ENCODE measurements at regions not wholly inside any gene's neighbourhood (a gene's known extent, or its start where the extent isn't known, plus 50 kb on each side); places are given as distances from the start of the nearest gene placed in this dataset.

DNA sequence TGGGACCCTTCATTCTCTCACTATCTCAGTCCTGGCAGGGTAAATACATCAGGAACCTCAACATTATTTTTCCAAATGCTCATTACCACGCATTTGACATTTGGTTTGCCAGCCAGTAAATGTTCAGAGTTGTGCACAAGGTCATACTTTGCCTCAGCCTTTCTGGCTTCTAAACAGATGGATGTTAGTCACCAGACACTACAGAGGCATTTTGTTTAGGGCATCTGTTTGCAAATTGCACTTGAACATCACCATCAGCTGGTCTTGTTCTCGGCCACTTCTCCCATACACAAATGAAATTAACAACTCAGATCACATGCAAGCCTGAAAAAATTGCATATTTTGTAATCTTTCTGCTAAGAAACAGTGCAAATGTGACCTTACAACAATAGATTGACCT lies 75.0 kb upstream of the SLC1A1 start:
- Histone ChIP-seq H3K4me3 (ENCODE audit: low read length) (no peak overlapping the region), H3K36me3 (ENCODE audit: control insufficient read depth, low read length) (no peaks in the 10 kb centered on the region), H4K20me1 (ENCODE audit: control insufficient read depth, insufficient read depth, low read depth, low read length) (no peaks in the 10 kb centered on the region), H3K27ac (ENCODE audit: low read depth, low read length) (no peak overlapping the region), H3K9me2 (replicated peaks; ENCODE audit: control insufficient read depth, low read length) (no peaks in the 10 kb centered on the region), H3F3A (ENCODE audit: control insufficient read depth, insufficient read depth) (no peaks in the 10 kb centered on the region), H3K4me2 (ENCODE audit: low read length) (no peak overlapping the region), H3K27me3 (ENCODE audit: control insufficient read depth, low read length) (no peaks in the 10 kb centered on the region), H3K4me1 (ENCODE audit: control insufficient read depth, low read length) (peaks cover 8% of the 10 kb centered on the region), H3K9me3 (ENCODE audit: control insufficient read depth, insufficient read depth, low read length) (no peaks in the 10 kb centered on the region), H3K79me2 (ENCODE audit: control insufficient read depth, low read length) (no peaks in the 10 kb centered on the region)
- TF ChIP-seq, protein P1, sequence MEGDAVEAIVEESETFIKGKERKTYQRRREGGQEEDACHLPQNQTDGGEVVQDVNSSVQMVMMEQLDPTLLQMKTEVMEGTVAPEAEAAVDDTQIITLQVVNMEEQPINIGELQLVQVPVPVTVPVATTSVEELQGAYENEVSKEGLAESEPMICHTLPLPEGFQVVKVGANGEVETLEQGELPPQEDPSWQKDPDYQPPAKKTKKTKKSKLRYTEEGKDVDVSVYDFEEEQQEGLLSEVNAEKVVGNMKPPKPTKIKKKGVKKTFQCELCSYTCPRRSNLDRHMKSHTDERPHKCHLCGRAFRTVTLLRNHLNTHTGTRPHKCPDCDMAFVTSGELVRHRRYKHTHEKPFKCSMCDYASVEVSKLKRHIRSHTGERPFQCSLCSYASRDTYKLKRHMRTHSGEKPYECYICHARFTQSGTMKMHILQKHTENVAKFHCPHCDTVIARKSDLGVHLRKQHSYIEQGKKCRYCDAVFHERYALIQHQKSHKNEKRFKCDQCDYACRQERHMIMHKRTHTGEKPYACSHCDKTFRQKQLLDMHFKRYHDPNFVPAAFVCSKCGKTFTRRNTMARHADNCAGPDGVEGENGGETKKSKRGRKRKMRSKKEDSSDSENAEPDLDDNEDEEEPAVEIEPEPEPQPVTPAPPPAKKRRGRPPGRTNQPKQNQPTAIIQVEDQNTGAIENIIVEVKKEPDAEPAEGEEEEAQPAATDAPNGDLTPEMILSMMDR (IDR thresholded peaks at IDR 0.05; ENCODE audit: low read depth, low read length, poor library complexity, severe bottlenecking) = no peak
- TF ChIP-seq EZH2phosphoT487 (IDR thresholded peaks at IDR 0.05; ENCODE audit: borderline replicate concordance, low read length) = no peak

DNA sequence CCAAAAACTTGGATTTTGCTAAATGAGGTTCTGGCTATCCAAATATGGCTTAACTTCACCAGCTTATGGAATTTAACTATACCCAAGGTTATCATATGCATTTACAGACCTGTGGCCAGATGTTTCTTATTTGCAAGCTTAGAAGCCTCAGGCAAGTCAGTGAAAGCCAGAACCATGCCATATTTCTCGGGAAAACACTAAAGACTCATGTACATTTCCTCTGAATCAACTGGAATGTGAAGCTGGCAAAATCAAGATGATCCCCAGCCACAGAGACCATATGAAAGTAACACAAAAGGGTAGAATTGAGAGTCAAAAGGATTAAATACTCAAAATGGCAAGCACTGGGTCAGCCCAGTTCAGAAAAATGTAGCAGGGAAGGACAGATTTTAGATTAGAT lies 76.4 kb upstream of the SLC1A1 start:
- no peaks in the 10 kb centered on the region for H3K9me3 ChIP-seq (ENCODE audit: control insufficient read depth, insufficient read depth, low read length)
- H3K79me2 ChIP-seq (ENCODE audit: control insufficient read depth, low read length) = no peaks in the 10 kb centered on the region
- H3K9me2 ChIP-seq (replicated peaks; ENCODE audit: control insufficient read depth, low read length) = no peaks in the 10 kb centered on the region
- TF ChIP-seq, protein P1 (IDR thresholded peaks at IDR 0.05; ENCODE audit: low read depth, low read length, poor library complexity, severe bottlenecking) = no peak
- no peak for TF ChIP-seq EZH2phosphoT487 (IDR thresholded peaks at IDR 0.05; ENCODE audit: borderline replicate concordance, low read length)
- H3K4me2 ChIP-seq (ENCODE audit: low read length) = no peak overlapping the region
- peaks cover 12% of the 10 kb centered on the region for H3K4me1 ChIP-seq (ENCODE audit: control insufficient read depth, low read length)
- H3K27me3 ChIP-seq (ENCODE audit: control insufficient read depth, low read length) = no peaks in the 10 kb centered on the region
- H3F3A ChIP-seq (ENCODE audit: control insufficient read depth, insufficient read depth) = no peaks in the 10 kb centered on the region
- H4K20me1 ChIP-seq (ENCODE audit: control insufficient read depth, insufficient read depth, low read depth, low read length) = no peaks in the 10 kb centered on the region
- H3K36me3 ChIP-seq (ENCODE audit: control insufficient read depth, low read length) = no peaks in the 10 kb centered on the region
- H3K27ac ChIP-seq (ENCODE audit: low read depth, low read length) = no peak overlapping the region
- H3K4me3 ChIP-seq (ENCODE audit: low read length) = no peak overlapping the region

DNA sequence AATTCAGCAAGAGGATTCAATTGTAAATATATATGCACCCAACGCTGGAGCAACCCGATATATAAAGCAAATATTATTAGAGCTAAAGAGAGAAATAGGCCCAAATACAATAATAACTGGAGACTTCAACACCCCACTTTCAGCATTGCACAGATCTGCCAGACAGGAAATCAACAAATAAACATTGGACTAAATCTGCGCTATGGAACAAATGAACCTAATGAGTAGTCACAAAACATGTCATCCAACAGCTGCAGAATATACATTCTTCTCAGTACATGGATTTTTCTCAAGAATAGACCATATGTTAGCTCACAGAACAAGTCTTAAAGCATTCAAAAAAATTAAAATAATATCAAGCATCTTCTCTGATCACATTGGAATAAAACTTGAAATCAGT lies 86.1 kb upstream of the SLC1A1 start:
- Histone ChIP-seq H3K36me3 (ENCODE audit: control insufficient read depth, low read length) (no peaks in the 10 kb centered on the region), H3K4me2 (ENCODE audit: low read length) (no peak overlapping the region), H3K4me3 (ENCODE audit: low read length) (no peak overlapping the region), H3K27ac (ENCODE audit: low read depth, low read length) (no peak overlapping the region), H4K20me1 (ENCODE audit: control insufficient read depth, insufficient read depth, low read depth, low read length) (no peaks in the 10 kb centered on the region), H3K9me2 (replicated peaks; ENCODE audit: control insufficient read depth, low read length) (no peaks in the 10 kb centered on the region), H3K27me3 (ENCODE audit: control insufficient read depth, low read length) (no peaks in the 10 kb centered on the region), H3K9me3 (ENCODE audit: control insufficient read depth, insufficient read depth, low read length) (peaks cover 9% of the 10 kb centered on the region), H3K79me2 (ENCODE audit: control insufficient read depth, low read length) (no peaks in the 10 kb centered on the region), H3K4me1 (ENCODE audit: control insufficient read depth, low read length) (no peaks in the 10 kb centered on the region), H3F3A (ENCODE audit: control insufficient read depth, insufficient read depth) (no peaks in the 10 kb centered on the region)
- TF ChIP-seq, protein P1 (IDR thresholded peaks at IDR 0.05; ENCODE audit: low read depth, low read length, poor library complexity, severe bottlenecking) = no peak
- no peak for TF ChIP-seq EZH2phosphoT487 (IDR thresholded peaks at IDR 0.05; ENCODE audit: borderline replicate concordance, low read length)

DNA sequence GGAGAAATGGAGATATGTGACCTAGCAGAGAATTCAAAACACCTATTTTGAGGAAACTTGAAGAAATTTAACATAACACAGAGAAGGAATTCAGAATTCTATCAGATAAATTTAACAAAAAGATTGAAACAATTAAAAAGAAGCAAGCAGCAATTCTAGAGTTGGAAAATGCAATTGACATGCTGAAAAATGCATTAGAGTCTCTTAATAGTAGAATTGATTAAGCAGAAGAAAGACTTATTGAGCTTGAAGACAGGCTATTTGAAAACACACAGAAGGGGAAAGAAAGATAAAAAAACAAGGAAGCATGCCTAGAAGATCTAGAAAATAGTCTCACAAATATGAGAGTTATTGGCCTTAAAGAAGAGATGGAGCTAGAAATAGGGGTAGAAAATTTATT lies 87.8 kb upstream of the SLC1A1 start:
- Histone ChIP-seq H3K27me3 (ENCODE audit: control insufficient read depth, low read length) (no peaks in the 10 kb centered on the region), H3K9me3 (ENCODE audit: control insufficient read depth, insufficient read depth, low read length) (peaks cover 9% of the 10 kb centered on the region), H3F3A (ENCODE audit: control insufficient read depth, insufficient read depth) (no peaks in the 10 kb centered on the region), H4K20me1 (ENCODE audit: control insufficient read depth, insufficient read depth, low read depth, low read length) (no peaks in the 10 kb centered on the region), H3K4me2 (ENCODE audit: low read length) (no peak overlapping the region), H3K9me2 (replicated peaks; ENCODE audit: control insufficient read depth, low read length) (no peaks in the 10 kb centered on the region), H3K36me3 (ENCODE audit: control insufficient read depth, low read length) (no peaks in the 10 kb centered on the region), H3K79me2 (ENCODE audit: control insufficient read depth, low read length) (no peaks in the 10 kb centered on the region), H3K27ac (ENCODE audit: low read depth, low read length) (no peak overlapping the region), H3K4me1 (ENCODE audit: control insufficient read depth, low read length) (no peaks in the 10 kb centered on the region), H3K4me3 (ENCODE audit: low read length) (no peak overlapping the region)
- no peak for TF ChIP-seq EZH2phosphoT487 (IDR thresholded peaks at IDR 0.05; ENCODE audit: borderline replicate concordance, low read length)
- TF ChIP-seq, protein P1 (IDR thresholded peaks at IDR 0.05; ENCODE audit: low read depth, low read length, poor library complexity, severe bottlenecking) = no peak

All from DOHH2 (cell line).